SK-N-MC (cell line): ENCODE measurements at regions not wholly inside any gene's neighbourhood (a gene's known extent, or its start where the extent isn't known, plus 50 kb on each side); places are given as distances from the start of the nearest gene placed in this dataset.

Experiments
- DNase-seq: peaks from one replicate; pipeline ENCODE4 v3.0.0-alpha.2; 2011; ENCODE audit warnings: low read depth, low spot score
- H3K27ac ChIP-seq: fragments of 200-600 bp; sonication (generic); 2 replicates; pipeline ENCODE4 v1.5.1; 2016; ENCODE audit warnings: mixed run types
- H3K36me3 ChIP-seq: fragments of 200-600 bp; sonication (generic); 2 replicates; pipeline ENCODE4 v1.6.1; 2017; ENCODE audit warnings: antibody characterized with exemption, low read length, mixed read lengths; ENCODE audit not compliant: insufficient read depth
- H3K4me3 ChIP-seq: fragments of 200-600 bp; sonication (generic); 2 replicates; pipeline ENCODE4 v1.5.1; 2016
- H3K9ac ChIP-seq: fragments of 200-600 bp; sonication (generic); 2 replicates; pipeline ENCODE4 v1.8.0; 2017; ENCODE audit warnings: mixed run types, mixed read lengths; ENCODE audit not compliant: insufficient read length
- H3K9me3 ChIP-seq: fragments of 200-600 bp; sonication (generic); 2 replicates; pipeline ENCODE4 v1.6.1; 2017; ENCODE audit warnings: low read depth, mild to moderate bottlenecking, antibody characterized with exemption, low read length, moderate library complexity, mixed read lengths
- EZH2 ChIP-seq: fragments of 200-600 bp; sonication (generic); IDR thresholded peaks from one replicate; pipeline ENCODE4 v1.6.1; 2017; ENCODE audit warnings: antibody characterized with exemption
- FOXP2 ChIP-seq: optimal IDR thresholded peaks from 2 replicates; pipeline ENCODE3; 2011; ENCODE audit warnings: mild to moderate bottlenecking, moderate library complexity; ENCODE audit not compliant: insufficient read depth; ENCODE audit errors: extremely low read length, control extremely low read depth
- POLR2AphosphoS5 ChIP-seq: IDR thresholded peaks from 2 replicates; pipeline ENCODE4 v1.6.1; 2012; ENCODE audit warnings: mild to moderate bottlenecking, low read depth, low read length, borderline replicate concordance

- no peaks in the 10 kb centered on the region for H3K36me3 ChIP-seq
- no peak overlapping the region for H3K9ac ChIP-seq
- H3K27ac ChIP-seq: no peak overlapping the region
- DNase-seq: no peak
- no peak overlapping the region for H3K4me3 ChIP-seq
- TF ChIP-seq FOXP2 (no peak), EZH2 (no peak), POLR2AphosphoS5 (no peak)
- no peaks in the 10 kb centered on the region for H3K9me3 ChIP-seq
Observed at GRCh38 chr5:86951761-86952160, 315.9 kb upstream of the RASA1 start.

GRCh38 chr5:86964889-86965288 lies 302.8 kb upstream of the RASA1 start:
- no peak for DNase-seq
- H3K36me3 ChIP-seq: no peaks in the 10 kb centered on the region
- no peaks in the 10 kb centered on the region for H3K9me3 ChIP-seq
- no peak for TF ChIP-seq EZH2
- TF ChIP-seq FOXP2: no peak
- no peak for TF ChIP-seq POLR2AphosphoS5
- no peak overlapping the region for H3K4me3 ChIP-seq
- H3K9ac ChIP-seq: no peak overlapping the region
- H3K27ac ChIP-seq: no peak overlapping the region

- Histone ChIP-seq H3K36me3 (no peaks in the 10 kb centered on the region), H3K9me3 (no peaks in the 10 kb centered on the region), H3K27ac (peak overlapping the region; percentile 29; the same call in 1 of the 2 replicates), H3K4me3 (peak overlapping the region; percentile 56), H3K9ac (peak overlapping the region; percentile 0)
- TF ChIP-seq FOXP2 (no peak), POLR2AphosphoS5 (no peak), EZH2 (no peak)
- DNase-seq: peak; percentile 76
Observed at GRCh38 chr5:86968301-86968753, 299.4 kb upstream of the RASA1 start.

- TF ChIP-seq FOXP2 (no peak), POLR2AphosphoS5 (no peak), EZH2 (no peak)
- Histone ChIP-seq H3K36me3 (no peaks in the 10 kb centered on the region), H3K27ac (no peak overlapping the region), H3K9me3 (no peaks in the 10 kb centered on the region), H3K4me3 (no peak overlapping the region), H3K9ac (no peak overlapping the region)
- no peak for DNase-seq
Observed at GRCh38 chr5:86970361-86970760, 297.3 kb upstream of the RASA1 start.

- Histone ChIP-seq H3K36me3 (no peaks in the 10 kb centered on the region), H3K9me3 (no peaks in the 10 kb centered on the region), H3K4me3 (no peak overlapping the region), H3K27ac (no peak overlapping the region), H3K9ac (no peak overlapping the region)
- DNase-seq: no peak
- TF ChIP-seq POLR2AphosphoS5 (no peak), FOXP2 (no peak), EZH2 (no peak)
Observed at GRCh38 chr5:86971034-86971571, 296.6 kb upstream of the RASA1 start.

GRCh38 chr5:86974955-86975354 lies 292.7 kb upstream of the RASA1 start:
- no peak for TF ChIP-seq EZH2
- no peak for TF ChIP-seq POLR2AphosphoS5
- no peaks in the 10 kb centered on the region for H3K36me3 ChIP-seq
- no peak for DNase-seq
- H3K9me3 ChIP-seq: no peaks in the 10 kb centered on the region
- no peak overlapping the region for H3K27ac ChIP-seq
- no peak overlapping the region for H3K4me3 ChIP-seq
- H3K9ac ChIP-seq: no peak overlapping the region

GRCh38 chr5:86977190-86977589 lies 290.5 kb upstream of the RASA1 start:
- no peak overlapping the region for H3K27ac ChIP-seq
- H3K9ac ChIP-seq: no peak overlapping the region
- H3K9me3 ChIP-seq: no peaks in the 10 kb centered on the region
- no peak for DNase-seq
- TF ChIP-seq POLR2AphosphoS5: no peak
- no peak for TF ChIP-seq FOXP2
- no peak for TF ChIP-seq EZH2
- H3K4me3 ChIP-seq: no peak overlapping the region
- no peaks in the 10 kb centered on the region for H3K36me3 ChIP-seq

- DNase-seq: no peak
Observed at GRCh38 chr5:86977808-86978207, 289.9 kb upstream of the RASA1 start.

GRCh38 chr5:86979811-86980411 lies 287.8 kb upstream of the RASA1 start:
- Histone ChIP-seq H3K36me3 (no peaks in the 10 kb centered on the region), H3K27ac (no peak overlapping the region), H3K9ac (no peak overlapping the region), H3K9me3 (no peaks in the 10 kb centered on the region), H3K4me3 (no peak overlapping the region)
- no peak for DNase-seq
- TF ChIP-seq POLR2AphosphoS5 (no peak), FOXP2 (no peak), EZH2 (no peak)

More at GRCh38 chr5:86977808-86978207, 289.9 kb upstream of the RASA1 start:
- no peak overlapping the region for H3K4me3 ChIP-seq
- no peaks in the 10 kb centered on the region for H3K9me3 ChIP-seq
- H3K36me3 ChIP-seq: no peaks in the 10 kb centered on the region
- H3K9ac ChIP-seq: no peak overlapping the region
- no peak for TF ChIP-seq FOXP2
- no peak for TF ChIP-seq POLR2AphosphoS5
- no peak for TF ChIP-seq EZH2
- no peak overlapping the region for H3K27ac ChIP-seq
